ENCODE measurements at regions not wholly inside any gene's neighbourhood (a gene's known extent, or its start where the extent isn't known, plus 50 kb on each side); places are given as distances from the start of the nearest gene placed in this dataset.

DNA sequence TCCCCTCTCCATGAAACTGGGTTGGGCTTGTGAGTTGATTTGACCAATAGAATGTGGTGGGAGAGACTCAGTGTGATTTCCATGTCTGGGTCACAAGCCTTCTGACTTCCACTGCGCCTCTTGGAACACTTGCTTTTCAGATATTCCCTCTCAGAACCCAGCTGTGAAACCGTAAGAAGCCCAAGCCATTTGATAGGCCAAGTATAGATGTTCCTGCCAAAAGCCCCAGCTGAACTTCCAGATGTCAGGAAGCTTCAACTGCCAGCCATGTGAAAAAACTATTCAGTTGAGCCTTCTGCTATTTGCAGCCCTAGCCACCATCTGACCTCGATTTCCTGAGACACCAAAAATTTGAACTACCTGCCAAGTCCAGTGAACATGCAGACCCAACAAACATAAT is 387.8 kb upstream of the GJE1 start:
- TF ChIP-seq POLR2A (IDR thresholded peaks at IDR 0.05), result no peak
- TF ChIP-seq, protein P1, sequence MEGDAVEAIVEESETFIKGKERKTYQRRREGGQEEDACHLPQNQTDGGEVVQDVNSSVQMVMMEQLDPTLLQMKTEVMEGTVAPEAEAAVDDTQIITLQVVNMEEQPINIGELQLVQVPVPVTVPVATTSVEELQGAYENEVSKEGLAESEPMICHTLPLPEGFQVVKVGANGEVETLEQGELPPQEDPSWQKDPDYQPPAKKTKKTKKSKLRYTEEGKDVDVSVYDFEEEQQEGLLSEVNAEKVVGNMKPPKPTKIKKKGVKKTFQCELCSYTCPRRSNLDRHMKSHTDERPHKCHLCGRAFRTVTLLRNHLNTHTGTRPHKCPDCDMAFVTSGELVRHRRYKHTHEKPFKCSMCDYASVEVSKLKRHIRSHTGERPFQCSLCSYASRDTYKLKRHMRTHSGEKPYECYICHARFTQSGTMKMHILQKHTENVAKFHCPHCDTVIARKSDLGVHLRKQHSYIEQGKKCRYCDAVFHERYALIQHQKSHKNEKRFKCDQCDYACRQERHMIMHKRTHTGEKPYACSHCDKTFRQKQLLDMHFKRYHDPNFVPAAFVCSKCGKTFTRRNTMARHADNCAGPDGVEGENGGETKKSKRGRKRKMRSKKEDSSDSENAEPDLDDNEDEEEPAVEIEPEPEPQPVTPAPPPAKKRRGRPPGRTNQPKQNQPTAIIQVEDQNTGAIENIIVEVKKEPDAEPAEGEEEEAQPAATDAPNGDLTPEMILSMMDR (IDR thresholded peaks at IDR 0.05), result no peak
